Upper lobe of right lung (tissue), 1 donor: ENCODE measurements at regions not wholly inside any gene's neighbourhood (a gene's known extent, or its start where the extent isn't known, plus 50 kb on each side); places are given as distances from the start of the nearest gene placed in this dataset.

Experiments
- ATAC-seq: fragments of 200-7000 bp; cut with Tn5 transposase; one replicate; pipeline ENCODE4 v1.9.1; 2020; ENCODE audit warnings: mild to moderate bottlenecking, moderate library complexity
- DNase-seq: peaks from one replicate; pipeline ENCODE4 v3.0.0-alpha.2; 2020
- H3K27ac ChIP-seq: fragments of 200-600 bp; one replicate; pipeline ENCODE4 v1.8.0; 2022
- H3K27me3 ChIP-seq: fragments of 200-600 bp; one replicate; pipeline ENCODE4 v1.8.0; 2022; ENCODE audit warnings: mild to moderate bottlenecking
- H3K36me3 ChIP-seq: fragments of 200-600 bp; one replicate; pipeline ENCODE4 v1.8.0; 2022
- H3K4me1 ChIP-seq: fragments of 200-600 bp; one replicate; pipeline ENCODE4 v1.8.0; 2022
- H3K4me3 ChIP-seq: fragments of 200-600 bp; one replicate; pipeline ENCODE4 v1.8.0; 2022; ENCODE audit warnings: mild to moderate bottlenecking
- H3K9me3 ChIP-seq: fragments of 200-600 bp; one replicate; pipeline ENCODE4 v1.8.0; 2022
- CTCF ChIP-seq: fragments of 200-600 bp; IDR thresholded peaks from one replicate; pipeline ENCODE4 v1.8.0; 2022; ENCODE audit warnings: antibody characterized with exemption
- intact Hi-C: fragments of 100-400 bp; cut with DNase I; formaldehyde crosslinking; loops from one replicate; pipeline ENCODE4 v1.11.0; 2022
- donor health status: DM: no; HTN: yes; CAD: no; lungs with severe emphysema.

DNA sequence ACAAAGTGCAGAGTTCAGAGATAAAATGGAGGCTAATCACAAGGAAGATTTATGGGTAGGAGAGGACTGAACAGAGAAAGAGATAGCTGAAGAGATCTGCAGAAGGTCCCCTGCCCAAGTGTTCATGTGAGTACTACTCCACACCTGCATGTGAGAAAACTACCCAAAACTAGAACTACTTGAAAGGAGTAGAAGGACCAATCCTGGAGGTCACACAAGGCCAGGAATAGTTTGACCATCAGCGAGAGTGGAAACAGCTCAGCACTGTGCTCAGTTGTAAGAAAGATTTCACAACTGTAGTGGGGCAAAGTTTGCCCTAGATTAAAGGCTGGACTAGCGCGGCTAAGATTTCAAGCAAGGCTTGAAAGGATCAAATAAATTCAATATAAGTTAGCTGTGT is 422.7 kb upstream of the LCORL start:
- TF ChIP-seq CTCF: no peak
- intact Hi-C loops: no loop called here
- H3K27ac ChIP-seq: no peak overlapping the region
- no peaks in the 10 kb centered on the region for H3K9me3 ChIP-seq
- H3K27me3 ChIP-seq: no peaks in the 10 kb centered on the region
- no peaks in the 10 kb centered on the region for H3K4me1 ChIP-seq
- DNase-seq (no peak), ATAC-seq (no peak)
- H3K4me3 ChIP-seq: no peak overlapping the region
- no peaks in the 10 kb centered on the region for H3K36me3 ChIP-seq

DNA sequence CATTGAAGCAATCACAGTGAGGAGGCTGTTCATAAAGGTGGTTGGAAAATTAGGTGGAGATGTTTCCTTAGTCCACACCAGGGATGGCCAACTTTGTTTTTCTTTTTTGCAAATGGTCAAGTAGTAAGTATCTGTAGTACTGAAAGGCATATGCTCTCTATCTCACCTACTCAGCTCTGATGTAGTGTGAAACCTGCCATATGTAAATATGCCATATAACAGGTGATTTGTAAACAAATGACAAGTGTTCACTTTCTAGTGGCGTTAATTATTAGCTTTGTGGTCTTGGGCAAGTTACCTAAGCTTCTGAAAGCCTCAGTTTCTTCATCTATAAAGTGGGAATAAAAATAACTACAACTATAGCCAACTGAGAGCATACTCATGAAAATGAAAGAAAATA is 421.4 kb upstream of the LCORL start:
- no peak for ATAC-seq
- Histone ChIP-seq H3K27me3 (no peaks in the 10 kb centered on the region), H3K36me3 (no peaks in the 10 kb centered on the region), H3K4me1 (no peaks in the 10 kb centered on the region), H3K27ac (no peak overlapping the region), H3K9me3 (no peaks in the 10 kb centered on the region), H3K4me3 (no peak overlapping the region)
- no peak for DNase-seq
- intact Hi-C loops: no loop called here
- TF ChIP-seq CTCF: no peak

GRCh38 chr4:18441676-18442075 is 420.1 kb upstream of the LCORL start:
- TF ChIP-seq CTCF: no peak
- no peak for ATAC-seq
- Histone ChIP-seq H3K27ac (no peak overlapping the region), H3K4me1 (no peaks in the 10 kb centered on the region), H3K36me3 (no peaks in the 10 kb centered on the region), H3K4me3 (no peak overlapping the region), H3K9me3 (no peaks in the 10 kb centered on the region), H3K27me3 (no peaks in the 10 kb centered on the region)
- DNase-seq: no peak
- intact Hi-C loops: no loop called here

DNA sequence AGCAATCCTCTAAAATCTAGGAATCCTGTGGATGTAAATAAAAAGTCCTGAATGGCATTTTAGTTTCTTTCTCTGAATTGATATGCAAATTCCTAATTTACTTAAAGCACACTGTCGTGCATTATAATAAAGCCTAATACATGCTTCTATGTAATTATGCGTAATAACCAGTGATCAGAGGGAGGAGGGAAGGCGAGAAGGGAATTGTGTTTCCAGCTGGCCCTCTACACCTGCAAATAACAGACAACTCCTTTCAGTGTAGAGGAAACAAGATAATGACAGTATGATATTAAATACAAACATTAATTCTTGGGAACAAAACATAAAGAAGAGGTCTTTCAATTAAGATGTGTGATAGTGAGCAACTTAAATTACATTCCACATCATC is 419.6 kb upstream of the LCORL start:
- TF ChIP-seq CTCF: no peak
- no peak overlapping the region for H3K27ac ChIP-seq
- no peak overlapping the region for H3K4me3 ChIP-seq
- H3K36me3 ChIP-seq: no peaks in the 10 kb centered on the region
- intact Hi-C loops: no loop called here
- H3K9me3 ChIP-seq: no peaks in the 10 kb centered on the region
- no peaks in the 10 kb centered on the region for H3K4me1 ChIP-seq
- no peaks in the 10 kb centered on the region for H3K27me3 ChIP-seq
- no peak for ATAC-seq
- no peak for DNase-seq

DNA sequence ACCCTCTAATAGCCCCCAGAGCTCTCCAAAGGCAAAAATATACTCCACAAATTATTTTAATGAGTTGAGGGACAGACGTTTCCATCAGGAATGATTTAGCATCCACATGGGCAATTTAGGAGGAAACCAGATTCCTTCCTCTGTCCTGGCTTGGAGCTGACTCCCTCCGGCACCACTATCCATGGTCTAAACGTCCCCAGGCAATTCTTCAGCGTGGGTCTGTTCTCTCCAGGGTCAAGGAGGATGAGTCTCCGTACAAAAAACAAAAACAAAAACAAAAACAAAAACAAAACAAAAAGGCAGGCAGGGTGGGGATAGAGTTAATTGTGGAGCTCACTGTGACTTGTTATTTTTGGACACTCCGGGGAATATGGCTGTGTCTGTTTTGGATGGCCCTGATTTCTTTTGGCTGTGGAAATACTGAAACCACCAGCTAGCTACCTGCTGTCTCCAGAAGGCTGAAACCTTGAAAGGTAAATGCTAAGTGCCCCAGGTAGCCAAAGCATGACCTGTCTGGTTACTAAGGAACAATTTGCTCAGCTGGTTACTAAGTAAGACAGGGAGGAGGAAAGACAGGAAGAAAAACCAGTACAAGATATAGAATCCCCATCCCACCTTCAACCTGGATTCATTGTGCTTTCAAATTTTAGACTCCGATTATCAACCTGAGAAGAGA is 419.1 kb upstream of the LCORL start:
- Histone ChIP-seq H3K9me3 (no peaks in the 10 kb centered on the region), H3K36me3 (no peaks in the 10 kb centered on the region), H3K27me3 (no peaks in the 10 kb centered on the region), H3K4me3 (no peak overlapping the region), H3K4me1 (no peaks in the 10 kb centered on the region), H3K27ac (no peak overlapping the region)
- ATAC-seq (no peak), DNase-seq (no peak)
- TF ChIP-seq CTCF: no peak
- intact Hi-C loops: no loop called here

GRCh38 chr4:18439311-18439710 is 417.8 kb upstream of the LCORL start:
- TF ChIP-seq CTCF: no peak

More at GRCh38 chr4:18439311-18439710, 417.8 kb upstream of the LCORL start:
- Histone ChIP-seq H3K4me1 (no peaks in the 10 kb centered on the region), H3K36me3 (no peaks in the 10 kb centered on the region), H3K4me3 (no peak overlapping the region), H3K27ac (no peak overlapping the region), H3K27me3 (no peaks in the 10 kb centered on the region), H3K9me3 (no peaks in the 10 kb centered on the region)
- intact Hi-C loops: no loop called here
- ATAC-seq: no peak
- no peak for DNase-seq
